Panc1 (cell line): ENCODE measurements at regions not wholly inside any gene's neighbourhood (a gene's known extent, or its start where the extent isn't known, plus 50 kb on each side); places are given as distances from the start of the nearest gene placed in this dataset.

Experiments
- ATAC-seq: fragments of 200-7000 bp; cut with Tn5 transposase; 2 replicates; pipeline ENCODE4 v1.9.1; 2020; ENCODE audit warnings: mild to moderate bottlenecking, moderate library complexity
- BruUV-seq: library from RNA; stranded (reverse); fragments of 400-500 nt; replicated peaks from 2 replicates; lab custom pipeline; 2021; lab: Mats Ljungman, UMichigan
- CTCF ChIA-PET: fragments of 300-600 bp; sonication (Branson Sonifier 250); formaldehyde crosslinking; loops from one replicate; lab custom pipeline; 2022; ENCODE audit warnings: antibody characterized with exemption; lab: Charles Lee
- POLR2A ChIA-PET: fragments of 300-600 bp; sonication (Branson Sonifier 250); formaldehyde crosslinking; loops from one replicate; lab custom pipeline; 2022; ENCODE audit warnings: antibody characterized with exemption; lab: Charles Lee
- DNase-seq: peaks from one replicate; pipeline ENCODE4 v3.0.0-alpha.2; 2010; ENCODE audit warnings: low read depth, low spot score
- H3K27ac ChIP-seq: 2 replicates; pipeline ENCODE4 v1.5.1; 2011; ENCODE audit warnings: mild to moderate bottlenecking, low read length, inconsistent platforms
- H3K27me3 ChIP-seq: fragments of 200-500 bp; sonication (Bioruptor generic); 2 replicates; pipeline ENCODE4 v1.6.0; 2014; ENCODE audit warnings: low read length, inconsistent platforms; ENCODE audit not compliant: control insufficient read depth, insufficient read depth
- H3K36me3 ChIP-seq: fragments of 200-500 bp; sonication (Bioruptor generic); 2 replicates; pipeline ENCODE4 v1.5.1; 2014; ENCODE audit warnings: inconsistent platforms, mild to moderate bottlenecking, low read length, moderate library complexity; ENCODE audit not compliant: control insufficient read depth, insufficient read depth
- H3K4me1 ChIP-seq: 2 replicates; pipeline ENCODE4 v1.5.1; 2011; ENCODE audit warnings: inconsistent platforms, mild to moderate bottlenecking, low read length, moderate library complexity; ENCODE audit not compliant: control insufficient read depth, insufficient read depth
- H3K4me3 ChIP-seq, 2 experiments: 2 replicates each; pipeline ENCODE4 v1.5.1; 2011 to 2012; ENCODE audit warnings: low read depth in 2 of 2, low read length in 2 of 2, mild to moderate bottlenecking in 2 of 2, inconsistent platforms in 1 of 2, moderate library complexity in 1 of 2
- H3K9me3 ChIP-seq: fragments of 200-500 bp; sonication (Bioruptor generic); 2 replicates; pipeline ENCODE4 v1.5.1; 2014; ENCODE audit warnings: low read depth, mild to moderate bottlenecking, inconsistent platforms, low read length, moderate library complexity; ENCODE audit not compliant: control insufficient read depth, insufficient read depth
- POLR2AphosphoS5 ChIP-seq: IDR thresholded peaks from 2 replicates; pipeline ENCODE4 v1.6.1; 2012; ENCODE audit warnings: mild to moderate bottlenecking, low read depth, low read length, moderate library complexity
- SIN3A ChIP-seq: IDR thresholded peaks from 2 replicates; pipeline ENCODE4 v1.6.1; 2012; ENCODE audit warnings: low read depth, mild to moderate bottlenecking, low read length, moderate library complexity, borderline replicate concordance; ENCODE audit not compliant: insufficient read depth
- TCF7L2 ChIP-seq: IDR thresholded peaks from 2 replicates; pipeline ENCODE4 v1.6.1; 2011; ENCODE audit warnings: mild to moderate bottlenecking, low read depth, low read length, inconsistent platforms
- in situ Hi-C: cut with HindIII; loops from 2 replicates; pipeline ENCODE4 v1.10.0; 2016; ENCODE audit warnings: low sequenced_read_pairs, low pct_unique_long_range_greater_than_20kb
- intact Hi-C: fragments of 100-400 bp; cut with micrococcal nuclease; formaldehyde crosslinking; loops from one replicate; pipeline ENCODE4 v1.10.0; 2022; ENCODE audit not compliant: unreplicated experiment
- TF ChIP-seq, protein P1 (sequence below), 2 experiments: IDR thresholded peaks; 2 replicates each; pipeline ENCODE4 v1.6.1; 2011 to 2012; ENCODE audit warnings: low read depth in 2 of 2, control low read depth in 1 of 2, low read length in 1 of 2, mild to moderate bottlenecking in 1 of 2, moderate library complexity in 1 of 2; ENCODE audit not compliant: insufficient read depth in 1 of 2
- TF ChIP-seq, protein P2 (sequence below): fragments of 450-650 bp; IDR thresholded peaks from 2 replicates; pipeline ENCODE4 v1.5.1; 2017; ENCODE audit warnings: mild to moderate bottlenecking

DNA sequence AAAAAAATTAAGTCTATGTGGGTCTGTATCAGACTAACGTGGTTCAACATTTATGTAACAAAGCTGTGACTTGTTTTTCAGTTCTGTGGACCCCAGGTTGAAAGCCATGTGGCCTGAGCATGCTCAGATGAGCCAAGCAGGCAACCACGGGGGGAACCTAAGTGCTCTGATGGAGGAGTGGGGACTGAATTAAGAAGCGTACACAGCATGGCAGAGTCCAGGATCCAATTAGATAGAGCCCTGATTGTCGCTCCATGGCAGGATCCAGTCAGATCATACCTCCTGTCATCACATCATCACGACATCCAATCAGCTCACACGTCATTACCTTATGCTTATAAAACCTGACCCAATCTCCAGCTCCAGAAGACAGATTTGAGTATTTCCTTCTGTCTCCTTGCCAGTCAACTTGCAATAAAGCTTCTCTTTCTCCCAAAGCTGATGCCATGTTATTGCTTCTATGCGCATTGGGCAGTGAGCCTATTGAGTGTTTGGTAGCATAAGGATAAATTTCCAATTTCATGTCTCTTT is 1013.1 kb upstream of the TMEM132C start:
- BruUV-seq = no TSS peak
- Histone ChIP-seq H3K36me3 (no peaks in the 10 kb centered on the region), H3K9me3 (no peaks in the 10 kb centered on the region), H3K4me1 (no peaks in the 10 kb centered on the region), H3K4me3 (no peak overlapping the region), H3K27ac (no peak overlapping the region), H3K27me3 (no peaks in the 10 kb centered on the region)
- TF ChIP-seq, protein P1, sequence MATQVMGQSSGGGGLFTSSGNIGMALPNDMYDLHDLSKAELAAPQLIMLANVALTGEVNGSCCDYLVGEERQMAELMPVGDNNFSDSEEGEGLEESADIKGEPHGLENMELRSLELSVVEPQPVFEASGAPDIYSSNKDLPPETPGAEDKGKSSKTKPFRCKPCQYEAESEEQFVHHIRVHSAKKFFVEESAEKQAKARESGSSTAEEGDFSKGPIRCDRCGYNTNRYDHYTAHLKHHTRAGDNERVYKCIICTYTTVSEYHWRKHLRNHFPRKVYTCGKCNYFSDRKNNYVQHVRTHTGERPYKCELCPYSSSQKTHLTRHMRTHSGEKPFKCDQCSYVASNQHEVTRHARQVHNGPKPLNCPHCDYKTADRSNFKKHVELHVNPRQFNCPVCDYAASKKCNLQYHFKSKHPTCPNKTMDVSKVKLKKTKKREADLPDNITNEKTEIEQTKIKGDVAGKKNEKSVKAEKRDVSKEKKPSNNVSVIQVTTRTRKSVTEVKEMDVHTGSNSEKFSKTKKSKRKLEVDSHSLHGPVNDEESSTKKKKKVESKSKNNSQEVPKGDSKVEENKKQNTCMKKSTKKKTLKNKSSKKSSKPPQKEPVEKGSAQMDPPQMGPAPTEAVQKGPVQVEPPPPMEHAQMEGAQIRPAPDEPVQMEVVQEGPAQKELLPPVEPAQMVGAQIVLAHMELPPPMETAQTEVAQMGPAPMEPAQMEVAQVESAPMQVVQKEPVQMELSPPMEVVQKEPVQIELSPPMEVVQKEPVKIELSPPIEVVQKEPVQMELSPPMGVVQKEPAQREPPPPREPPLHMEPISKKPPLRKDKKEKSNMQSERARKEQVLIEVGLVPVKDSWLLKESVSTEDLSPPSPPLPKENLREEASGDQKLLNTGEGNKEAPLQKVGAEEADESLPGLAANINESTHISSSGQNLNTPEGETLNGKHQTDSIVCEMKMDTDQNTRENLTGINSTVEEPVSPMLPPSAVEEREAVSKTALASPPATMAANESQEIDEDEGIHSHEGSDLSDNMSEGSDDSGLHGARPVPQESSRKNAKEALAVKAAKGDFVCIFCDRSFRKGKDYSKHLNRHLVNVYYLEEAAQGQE (IDR thresholded peaks at IDR 0.05; ENCODE audit: insufficient read depth in 1 of 2, low read depth in 2 of 2, low read length in 1 of 2) = no peak
- TF ChIP-seq TCF7L2 (no peak), POLR2AphosphoS5 (no peak), SIN3A (no peak)
- TF ChIP-seq, protein P2, sequence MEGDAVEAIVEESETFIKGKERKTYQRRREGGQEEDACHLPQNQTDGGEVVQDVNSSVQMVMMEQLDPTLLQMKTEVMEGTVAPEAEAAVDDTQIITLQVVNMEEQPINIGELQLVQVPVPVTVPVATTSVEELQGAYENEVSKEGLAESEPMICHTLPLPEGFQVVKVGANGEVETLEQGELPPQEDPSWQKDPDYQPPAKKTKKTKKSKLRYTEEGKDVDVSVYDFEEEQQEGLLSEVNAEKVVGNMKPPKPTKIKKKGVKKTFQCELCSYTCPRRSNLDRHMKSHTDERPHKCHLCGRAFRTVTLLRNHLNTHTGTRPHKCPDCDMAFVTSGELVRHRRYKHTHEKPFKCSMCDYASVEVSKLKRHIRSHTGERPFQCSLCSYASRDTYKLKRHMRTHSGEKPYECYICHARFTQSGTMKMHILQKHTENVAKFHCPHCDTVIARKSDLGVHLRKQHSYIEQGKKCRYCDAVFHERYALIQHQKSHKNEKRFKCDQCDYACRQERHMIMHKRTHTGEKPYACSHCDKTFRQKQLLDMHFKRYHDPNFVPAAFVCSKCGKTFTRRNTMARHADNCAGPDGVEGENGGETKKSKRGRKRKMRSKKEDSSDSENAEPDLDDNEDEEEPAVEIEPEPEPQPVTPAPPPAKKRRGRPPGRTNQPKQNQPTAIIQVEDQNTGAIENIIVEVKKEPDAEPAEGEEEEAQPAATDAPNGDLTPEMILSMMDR = no peak
- DNase-seq (no peak), ATAC-seq (no peak)
- in situ Hi-C loops = no loop called here
- CTCF ChIA-PET = no interaction called here
- POLR2A ChIA-PET = no interaction called here
- intact Hi-C loops = no loop called here

DNA sequence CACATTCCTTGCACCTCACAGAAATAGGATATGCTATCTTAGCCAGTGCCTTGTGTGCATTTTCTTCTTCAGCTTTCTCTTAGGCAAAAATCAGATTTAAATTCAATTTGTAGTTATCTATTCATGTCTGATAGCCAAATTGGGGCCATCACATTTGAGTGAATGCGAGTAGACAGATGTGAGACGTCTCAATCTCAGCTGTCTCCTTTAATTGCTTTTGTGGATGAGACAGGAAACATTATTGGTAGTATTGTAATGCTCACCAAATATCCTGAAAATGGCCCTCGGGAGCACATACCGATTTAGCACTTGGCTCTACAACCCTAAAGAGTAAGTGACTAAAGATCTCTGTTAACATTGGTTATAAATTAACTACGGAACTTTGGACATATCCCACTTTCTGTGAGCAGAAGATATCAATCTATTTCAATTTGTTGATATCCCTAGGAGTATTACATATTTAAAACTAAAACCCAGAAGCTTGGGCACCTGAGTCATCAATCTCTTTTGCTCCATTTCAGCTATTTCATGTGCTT is 1012.5 kb upstream of the TMEM132C start:
- no TSS peak for BruUV-seq
- Histone ChIP-seq H3K9me3 (no peaks in the 10 kb centered on the region), H3K4me1 (no peaks in the 10 kb centered on the region), H3K27ac (no peak overlapping the region), H3K36me3 (no peaks in the 10 kb centered on the region), H3K27me3 (no peaks in the 10 kb centered on the region), H3K4me3 (no peak overlapping the region)
- ATAC-seq (no peak), DNase-seq (no peak)
- intact Hi-C loops (no loop called here), in situ Hi-C loops (no loop called here)
- TF ChIP-seq POLR2AphosphoS5 (no peak), SIN3A (no peak), TCF7L2 (no peak)
- TF ChIP-seq, protein P2 = no peak
- TF ChIP-seq, protein P1 (IDR thresholded peaks at IDR 0.05; ENCODE audit: insufficient read depth in 1 of 2, low read depth in 2 of 2, low read length in 1 of 2) = no peak
- ChIA-PET CTCF (no interaction called here), POLR2A (no interaction called here)
